GM19467 (cell line): ENCODE measurements at regions not wholly inside any gene's neighbourhood (a gene's known extent, or its start where the extent isn't known, plus 50 kb on each side); places are given as distances from the start of the nearest gene placed in this dataset.
A peak's percentile ranks its signal among the peaks of the same experiment; 100 is the strongest.

Experiments
- ATAC-seq: cut with Tn5 transposase; IDR thresholded peaks from one replicate; pipeline ENCODE4 v1.9.1; 2021; ENCODE audit warnings: mild to moderate bottlenecking, moderate library complexity; ENCODE audit not compliant: unreplicated experiment

DNA sequence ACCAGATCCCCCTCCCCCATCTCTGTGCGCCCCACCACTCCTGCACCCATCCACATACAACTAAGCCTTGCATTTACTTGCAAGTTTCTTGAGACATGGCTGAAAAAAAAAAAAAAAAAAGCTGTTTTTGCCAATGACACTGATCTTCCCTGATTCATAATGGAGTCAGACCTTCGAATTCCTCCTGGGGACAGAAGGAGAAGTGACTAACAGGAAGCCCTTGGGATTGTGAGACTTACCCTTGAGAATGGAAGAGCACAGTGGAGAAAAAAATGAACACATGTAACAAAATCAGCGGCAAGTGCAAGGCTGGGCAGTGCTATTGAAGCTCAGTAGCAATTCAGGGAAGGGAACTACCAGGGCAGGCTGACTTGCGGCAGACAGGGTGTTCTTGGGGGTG, 288.4 kb downstream of the BCOR start:
- no peak for ATAC-seq

DNA sequence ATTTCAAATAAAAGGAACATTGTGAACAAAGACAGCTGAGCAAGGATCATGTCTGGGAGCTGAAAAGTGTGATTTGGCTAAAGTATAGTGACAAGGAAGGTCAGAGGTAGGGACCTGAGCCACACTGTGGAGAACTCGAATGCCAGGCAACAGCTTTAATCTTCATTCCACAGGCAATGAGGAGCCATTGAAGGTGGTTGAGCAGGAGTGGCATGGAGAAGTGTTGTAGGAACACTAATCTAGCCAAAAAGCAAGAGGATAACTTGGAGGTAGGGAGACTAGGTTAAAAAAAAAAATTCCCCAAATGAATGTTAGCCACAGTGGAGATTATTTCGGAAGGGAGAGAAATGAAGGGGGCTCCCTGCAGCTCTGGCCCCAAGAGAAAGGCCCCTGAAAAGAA, 286.9 kb downstream of the BCOR start:
- ATAC-seq: no peak

GRCh38 chrX:39811376-39811775, 286.4 kb downstream of the BCOR start:
- ATAC-seq: no peak

- no peak for ATAC-seq
Observed at GRCh38 chrX:39813631-39814277, 284.0 kb downstream of the BCOR start.

DNA sequence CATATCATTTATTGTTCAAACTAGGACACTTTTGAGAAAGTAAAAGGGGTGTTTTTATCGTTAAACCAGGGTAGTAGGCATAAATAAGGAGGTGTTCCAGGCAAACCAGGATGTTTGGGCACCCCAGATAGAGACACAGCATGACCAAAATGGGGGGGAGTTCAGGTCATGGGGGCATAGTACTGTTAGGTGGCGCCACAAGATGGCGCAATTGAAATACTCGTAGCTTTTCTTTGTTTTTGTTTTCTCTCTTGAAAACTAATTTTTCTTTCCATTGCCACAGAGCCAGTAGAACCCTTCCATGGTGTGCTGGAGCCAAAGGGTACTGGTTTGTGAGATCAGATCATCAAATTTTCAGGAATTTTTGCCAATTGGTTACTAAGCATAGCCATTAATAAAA, 283.4 kb downstream of the BCOR start:
- no peak for ATAC-seq

- ATAC-seq: no peak
Observed at GRCh38 chrX:39815631-39816030, 282.1 kb downstream of the BCOR start.

GRCh38 chrX:39816871-39817731, 280.7 kb downstream of the BCOR start:
- no peak for ATAC-seq

DNA sequence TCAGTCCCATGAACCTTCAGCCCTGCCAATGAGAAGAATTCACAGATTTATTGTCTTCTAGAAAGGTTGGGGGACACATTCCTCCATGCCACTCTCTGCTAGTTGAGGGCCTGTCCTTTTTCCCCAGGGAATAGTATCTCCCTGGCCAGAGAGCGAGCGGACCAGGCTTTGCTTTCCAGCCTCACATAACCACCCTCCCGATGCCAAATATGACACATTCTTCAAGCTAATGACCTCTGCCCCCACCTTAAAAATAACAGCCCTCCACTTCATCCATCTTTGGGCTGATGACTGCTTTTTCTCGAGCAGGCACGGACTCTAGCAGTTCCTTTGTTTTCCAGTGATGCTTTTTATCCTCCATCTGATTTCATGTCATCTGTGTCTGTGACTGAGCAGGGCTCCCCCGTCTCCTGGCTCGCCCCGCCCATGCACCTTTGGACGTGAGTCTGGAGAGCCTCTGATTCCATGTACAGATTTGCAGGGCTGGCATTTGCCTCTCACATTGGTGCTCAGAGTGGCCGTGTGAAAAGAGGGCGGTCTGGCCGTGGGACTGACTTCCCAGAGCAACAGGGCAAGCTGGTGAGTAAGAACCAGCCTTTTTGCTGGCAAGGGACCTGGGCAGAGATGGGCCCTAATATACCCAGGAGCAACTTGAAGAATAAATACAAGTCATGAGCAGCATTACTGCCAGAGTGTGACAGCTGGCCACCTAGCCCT, 279.8 kb downstream of the BCOR start:
- ATAC-seq: no peak

DNA sequence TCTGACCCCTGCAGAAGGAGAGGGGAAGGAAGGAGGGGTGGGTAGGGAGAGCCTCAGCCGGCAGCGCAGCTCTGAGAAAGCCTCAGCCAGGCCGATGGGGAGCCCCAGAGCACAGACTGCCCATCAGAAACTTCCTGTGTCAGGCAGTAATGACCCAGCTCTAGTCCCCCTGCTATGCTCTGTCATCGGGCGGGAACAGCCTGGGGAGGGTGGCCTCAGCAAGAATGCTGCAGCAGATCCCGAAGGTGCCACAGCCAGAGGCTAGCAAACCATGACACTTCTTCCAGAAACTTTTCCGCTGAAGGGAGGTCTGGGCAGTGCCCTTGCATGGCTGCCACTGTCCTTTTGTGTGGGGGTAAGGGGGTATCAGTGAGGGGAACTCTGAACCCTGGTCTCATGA, 279.0 kb downstream of the BCOR start:
- ATAC-seq: no peak

DNA sequence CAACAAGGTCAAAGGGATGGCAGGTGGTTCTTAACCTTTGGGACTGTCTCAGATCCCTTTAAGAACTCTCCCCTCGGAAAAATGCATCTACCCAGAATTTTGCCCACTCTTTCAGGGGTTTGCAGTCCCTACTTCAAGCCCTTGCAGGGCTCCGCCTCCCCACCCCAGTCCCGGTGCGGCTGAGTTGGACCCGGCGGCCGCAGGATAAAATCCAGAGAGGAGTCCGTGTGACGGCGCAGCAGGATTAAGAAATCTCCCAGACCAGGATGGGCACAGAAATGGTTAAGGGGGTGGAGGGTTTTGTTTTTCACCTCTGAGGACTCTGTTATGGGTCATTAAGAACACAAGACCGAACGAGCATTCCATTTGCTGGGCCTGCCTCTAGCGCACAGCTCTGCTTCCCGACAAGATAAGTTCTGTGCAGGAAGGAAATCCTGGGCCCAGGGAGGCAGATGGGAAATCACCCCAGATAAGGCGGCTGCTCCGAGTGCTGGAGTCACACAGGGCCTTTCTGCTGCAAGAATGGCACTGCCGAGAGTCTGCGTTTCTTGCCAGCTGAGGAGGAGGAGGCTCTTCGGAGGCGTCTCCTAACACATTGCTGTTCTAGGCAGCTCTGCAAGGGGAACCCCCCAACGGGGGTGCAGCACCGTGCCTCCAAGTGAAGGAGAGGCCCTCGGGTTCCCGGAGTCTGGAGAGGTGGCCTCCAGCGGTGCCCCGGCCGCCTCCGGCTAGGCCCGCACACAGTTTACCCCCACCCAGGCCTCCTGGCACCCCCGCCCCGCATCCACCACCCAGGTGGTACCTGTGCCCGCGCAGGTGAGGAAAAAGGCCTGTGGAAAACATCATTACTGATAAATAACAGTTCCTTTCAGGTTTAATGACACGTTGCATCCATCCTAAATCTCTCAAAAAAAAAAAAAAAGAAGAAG, 277.6 kb downstream of the BCOR start:
- no peak for ATAC-seq

GRCh38 chrX:39820938-39821708, 276.6 kb downstream of the BCOR start:
- ATAC-seq: no peak

DNA sequence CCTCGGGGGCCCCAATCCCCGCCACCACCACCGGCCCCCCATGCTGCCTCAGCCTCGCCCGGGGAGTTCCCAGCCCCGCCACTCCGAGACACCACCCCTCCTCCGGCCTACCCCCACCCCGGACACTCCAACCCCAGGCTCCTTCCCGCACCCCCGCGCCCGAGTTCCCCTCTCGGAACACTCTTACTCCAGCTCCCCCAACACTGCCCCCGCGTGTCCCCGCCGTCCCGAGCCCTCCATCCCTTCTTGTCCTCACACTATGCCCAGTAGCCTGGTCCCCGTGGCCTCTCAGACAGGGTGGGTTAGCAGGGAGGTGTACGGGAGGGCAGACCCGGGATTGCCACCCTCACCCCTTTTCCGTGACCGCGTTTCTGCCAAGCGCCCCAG, 276.1 kb downstream of the BCOR start:
- no peak for ATAC-seq

DNA sequence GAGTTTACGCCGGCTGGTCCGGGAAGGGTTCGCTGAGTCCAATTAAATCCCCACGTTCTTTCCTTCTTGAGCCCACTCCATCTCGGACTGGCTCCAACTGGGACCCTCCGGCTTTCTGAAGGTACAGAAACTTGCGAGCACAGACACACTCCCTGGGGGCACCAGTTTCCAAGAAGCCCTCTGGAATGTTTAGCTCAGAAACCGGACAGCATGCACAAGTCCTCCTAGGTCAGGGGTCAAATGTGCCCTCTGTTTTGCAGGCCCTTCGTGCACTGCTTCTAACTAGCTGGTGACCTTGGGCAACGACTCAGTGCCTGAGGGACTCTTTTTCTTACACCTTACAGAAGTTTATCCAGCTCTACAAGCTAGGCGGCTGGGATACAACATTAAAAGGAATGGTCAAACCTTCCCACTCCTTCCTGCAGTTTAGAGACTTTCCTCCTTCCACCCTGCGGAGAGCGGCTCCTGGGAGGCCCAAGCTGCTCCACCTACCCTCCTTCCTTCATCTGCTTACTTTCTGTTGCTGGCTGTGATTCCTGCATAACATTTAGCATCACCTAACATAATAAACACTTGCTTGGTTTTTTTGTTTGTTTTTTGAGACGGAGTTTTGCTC, 275.5 kb downstream of the BCOR start:
- ATAC-seq: no peak

DNA sequence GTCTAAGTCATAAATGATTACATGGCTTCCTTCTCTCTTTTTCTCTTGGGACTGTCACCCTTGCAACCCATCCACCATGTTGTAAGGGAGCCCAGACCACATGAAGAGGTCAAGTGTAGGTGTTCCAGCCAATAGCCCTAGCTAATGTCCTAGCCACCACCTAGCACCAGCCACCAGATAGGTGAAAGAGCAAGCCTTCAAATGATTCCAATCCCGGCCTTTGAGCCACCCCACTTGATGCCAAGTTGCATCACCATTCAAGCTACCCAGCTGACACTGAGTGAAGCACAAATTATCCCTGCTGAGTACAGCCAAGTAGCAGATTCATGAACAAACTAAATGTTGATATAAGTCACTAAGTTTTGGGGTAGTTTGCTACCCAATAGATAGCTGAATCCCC, 274.3 kb downstream of the BCOR start:
- no peak for ATAC-seq

DNA sequence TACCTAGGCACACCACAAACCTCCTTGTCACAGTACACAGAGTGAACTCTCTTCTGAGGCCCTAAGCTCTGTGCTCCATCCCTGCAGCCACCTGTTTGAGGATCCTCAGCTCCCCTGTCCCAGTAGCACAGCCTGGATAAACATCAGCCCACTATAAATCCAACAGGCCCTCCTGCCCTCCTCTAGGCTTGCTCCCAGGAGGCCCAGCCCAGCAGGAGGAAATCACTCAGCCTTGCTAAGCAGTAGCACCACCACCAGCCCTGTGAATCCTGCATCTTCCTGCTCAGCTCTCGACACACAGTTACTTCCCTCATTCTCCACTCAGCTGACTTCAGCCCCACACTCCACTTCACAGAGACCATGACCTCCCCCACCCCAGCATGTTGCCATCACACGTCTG, 273.9 kb downstream of the BCOR start:
- no peak for ATAC-seq

DNA sequence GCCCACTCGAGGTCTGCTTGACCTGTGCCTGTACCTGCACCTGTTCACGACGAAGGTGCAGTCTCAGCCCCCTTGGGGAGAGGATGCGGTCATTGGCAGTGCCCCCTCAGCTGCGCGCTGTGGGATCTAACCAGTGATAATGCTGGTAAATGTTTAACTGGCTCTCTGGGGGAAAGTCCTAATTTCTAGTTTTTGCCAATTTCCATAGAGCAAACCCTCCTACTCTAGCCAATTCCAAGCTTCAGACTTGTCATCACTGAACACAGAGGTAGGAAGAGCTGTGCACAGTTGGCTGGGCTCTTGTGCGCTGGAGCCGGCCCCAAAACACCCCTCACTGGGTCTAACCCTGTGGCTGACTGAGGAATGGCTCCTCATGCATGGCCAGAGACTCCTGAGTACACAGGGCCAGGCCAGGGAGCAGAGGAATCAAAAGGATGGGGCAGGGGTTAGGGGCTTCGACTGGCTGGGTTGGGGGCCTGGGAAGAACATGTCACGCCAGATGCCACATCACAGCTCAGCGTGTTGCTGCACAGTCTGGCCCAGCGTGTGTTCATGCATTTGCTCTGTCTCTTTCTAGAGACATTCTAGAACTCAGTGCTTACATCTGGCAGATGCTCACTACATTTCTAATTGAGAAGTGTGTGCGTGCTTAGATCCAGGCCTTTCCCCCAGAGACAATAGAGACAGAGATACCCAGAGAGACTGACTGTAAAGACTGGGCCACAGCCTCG, 270.8 kb downstream of the BCOR start:
- ATAC-seq: no peak

DNA sequence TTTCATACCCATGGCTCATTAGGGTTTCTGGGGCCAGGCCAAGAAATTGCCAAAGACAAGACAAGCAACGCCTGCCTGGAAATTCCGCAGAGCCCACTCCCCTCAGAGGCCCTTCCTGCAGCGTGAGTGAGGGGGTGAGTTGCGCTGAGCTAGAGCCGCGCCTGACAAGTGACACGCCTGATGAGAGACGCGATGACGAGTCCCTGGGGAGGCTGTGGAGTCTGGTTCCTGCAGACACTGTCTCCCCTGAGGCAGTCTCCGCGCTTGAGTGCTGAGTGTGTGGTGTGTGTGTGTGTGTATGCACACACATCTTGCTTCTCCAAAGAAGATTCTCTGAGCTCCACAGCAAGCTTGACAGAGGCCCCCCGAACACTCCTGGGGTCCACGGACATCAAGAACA, 269.8 kb downstream of the BCOR start:
- ATAC-seq: peak; percentile 70

DNA sequence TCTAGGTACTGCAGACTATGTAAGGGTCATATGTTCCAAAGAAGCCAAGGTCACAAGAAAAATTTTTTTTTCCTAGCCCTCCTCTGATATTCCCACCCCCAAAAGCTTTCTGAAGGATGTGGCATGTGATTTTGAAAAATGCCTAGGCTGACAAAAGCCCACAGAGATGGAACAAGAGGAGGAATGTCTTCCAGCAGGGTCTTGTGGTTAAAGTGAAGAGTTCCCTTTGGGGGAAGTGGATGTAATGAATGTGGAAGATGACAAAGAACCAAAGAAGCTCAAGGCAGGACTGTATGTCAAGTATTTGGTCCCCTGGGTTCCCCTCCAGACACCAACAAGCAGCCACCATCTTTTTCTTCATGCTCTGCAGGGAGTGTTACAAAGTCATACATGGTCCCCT, 268.8 kb downstream of the BCOR start:
- no peak for ATAC-seq

- no peak for ATAC-seq
Observed at GRCh38 chrX:39829965-39830364, 267.8 kb downstream of the BCOR start.
